IPS DF 6.9 (cell line): ENCODE measurements at regions not wholly inside any gene's neighbourhood (a gene's known extent, or its start where the extent isn't known, plus 50 kb on each side); places are given as distances from the start of the nearest gene placed in this dataset.

ENCODE experiments used
- DNase-seq: peaks from one replicate; pipeline ENCODE4 v3.0.0-alpha.2; 2013; ENCODE audit warnings: low read depth, low spot score
- H3K27ac ChIP-seq: one replicate; pipeline ENCODE4 v1.5.1; 2013; ENCODE audit warnings: low read length, control low read depth
- H3K27me3 ChIP-seq: 2 replicates; pipeline ENCODE4 v1.6.1; 2013; ENCODE audit warnings: mild to moderate bottlenecking, low read length; ENCODE audit not compliant: control insufficient read depth, insufficient read depth
- H3K36me3 ChIP-seq: 2 replicates; pipeline ENCODE4 v1.6.1; 2013; ENCODE audit warnings: low read length; ENCODE audit not compliant: control insufficient read depth, insufficient read depth
- H3K4me1 ChIP-seq: 2 replicates; pipeline ENCODE4 v1.6.1; 2013; ENCODE audit warnings: low read length; ENCODE audit not compliant: control insufficient read depth, insufficient read depth
- H3K4me3 ChIP-seq: 2 replicates; pipeline ENCODE4 v1.5.1; 2013; ENCODE audit warnings: mild to moderate bottlenecking, low read length
- H3K9me3 ChIP-seq: 2 replicates; pipeline ENCODE4 v1.6.1; 2013; ENCODE audit warnings: low read length, inconsistent platforms; ENCODE audit not compliant: control insufficient read depth, insufficient read depth
- WGBS: extraction: QIAGEN DNeasy Blood & Tissue Kit; methylation state at CpG from one replicate; pipeline ENCODE4 v1.1.7; 2013; ENCODE audit warnings: mixed read lengths, missing lambda C conversion rate; ENCODE audit not compliant: insufficient read length, insufficient coverage; 5-methylcytosine and 5-hydroxymethylcytosine counted together

- DNase-seq: no peak
- Histone ChIP-seq H3K27me3 (no peaks in the 10 kb centered on the region), H3K4me3 (no peak overlapping the region), H3K4me1 (no peaks in the 10 kb centered on the region), H3K36me3 (no peaks in the 10 kb centered on the region), H3K9me3 (no peaks in the 10 kb centered on the region), H3K27ac (no peak overlapping the region)
Measured at GRCh38 chr6:80637312-80637711, 530.8 kb downstream of the BCKDHB start.

GRCh38 chr6:80636689-80637088 is 530.2 kb downstream of the BCKDHB start:
- H3K9me3 ChIP-seq: no peaks in the 10 kb centered on the region
- no peaks in the 10 kb centered on the region for H3K27me3 ChIP-seq
- no peak for DNase-seq
- no peak overlapping the region for H3K27ac ChIP-seq
- H3K4me1 ChIP-seq: no peaks in the 10 kb centered on the region
- H3K36me3 ChIP-seq: no peaks in the 10 kb centered on the region
- no CpG with 5 or more reads among the region's 1 CpG for WGBS
- no peak overlapping the region for H3K4me3 ChIP-seq

- H3K4me3 ChIP-seq: no peak overlapping the region
- H3K27me3 ChIP-seq: no peaks in the 10 kb centered on the region
- DNase-seq: no peak
- H3K4me1 ChIP-seq: no peaks in the 10 kb centered on the region
- no CpG with 5 or more reads among the region's 2 CpGs for WGBS
- no peak overlapping the region for H3K27ac ChIP-seq
- H3K36me3 ChIP-seq: no peaks in the 10 kb centered on the region
- H3K9me3 ChIP-seq: no peaks in the 10 kb centered on the region
Measured at GRCh38 chr6:80633412-80633811, 526.9 kb downstream of the BCKDHB start.

GRCh38 chr6:80625405-80625804 is 518.9 kb downstream of the BCKDHB start:
- no CpG with 5 or more reads among the region's 1 CpG for WGBS
- no peaks in the 10 kb centered on the region for H3K9me3 ChIP-seq
- no peak for DNase-seq

GRCh38 chr6:80623066-80623815 is 516.8 kb downstream of the BCKDHB start:
- no peaks in the 10 kb centered on the region for H3K36me3 ChIP-seq
- no peaks in the 10 kb centered on the region for H3K4me1 ChIP-seq
- DNase-seq: no peak
- no peak overlapping the region for H3K4me3 ChIP-seq
- no peaks in the 10 kb centered on the region for H3K27me3 ChIP-seq
- H3K9me3 ChIP-seq: no peaks in the 10 kb centered on the region
- no peak overlapping the region for H3K27ac ChIP-seq

More at GRCh38 chr6:80625405-80625804, 518.9 kb downstream of the BCKDHB start:
- Histone ChIP-seq H3K36me3 (no peaks in the 10 kb centered on the region), H3K4me3 (no peak overlapping the region), H3K27me3 (no peaks in the 10 kb centered on the region), H3K4me1 (no peaks in the 10 kb centered on the region), H3K27ac (no peak overlapping the region)

GRCh38 chr6:80622641-80623040 is 516.2 kb downstream of the BCKDHB start:
- Histone ChIP-seq H3K27ac (no peak overlapping the region), H3K27me3 (no peaks in the 10 kb centered on the region), H3K9me3 (no peaks in the 10 kb centered on the region), H3K36me3 (no peaks in the 10 kb centered on the region), H3K4me1 (no peaks in the 10 kb centered on the region), H3K4me3 (no peak overlapping the region)
- WGBS: no CpG with 5 or more reads among the region's 1 CpG
- DNase-seq: no peak

GRCh38 chr6:80618953-80619352 is 512.5 kb downstream of the BCKDHB start:
- no CpG with 5 or more reads among the region's 4 CpGs for WGBS
- Histone ChIP-seq H3K36me3 (no peaks in the 10 kb centered on the region), H3K4me1 (no peaks in the 10 kb centered on the region), H3K9me3 (no peaks in the 10 kb centered on the region), H3K4me3 (no peak overlapping the region), H3K27ac (no peak overlapping the region), H3K27me3 (no peaks in the 10 kb centered on the region)
- DNase-seq: no peak

GRCh38 chr6:80610846-80611245 is 504.4 kb downstream of the BCKDHB start:
- DNase-seq: no peak
- Histone ChIP-seq H3K4me3 (no peak overlapping the region), H3K27ac (no peak overlapping the region), H3K4me1 (no peaks in the 10 kb centered on the region), H3K27me3 (no peaks in the 10 kb centered on the region), H3K9me3 (no peaks in the 10 kb centered on the region), H3K36me3 (no peaks in the 10 kb centered on the region)
- WGBS: no CpG with 5 or more reads among the region's 1 CpG

GRCh38 chr6:80608881-80609280 is 502.4 kb downstream of the BCKDHB start:
- H3K4me3 ChIP-seq: no peak overlapping the region
- H3K4me1 ChIP-seq: no peaks in the 10 kb centered on the region
- no CpG with 5 or more reads among the region's 1 CpG for WGBS
- no peaks in the 10 kb centered on the region for H3K36me3 ChIP-seq
- no peaks in the 10 kb centered on the region for H3K9me3 ChIP-seq
- no peaks in the 10 kb centered on the region for H3K27me3 ChIP-seq
- no peak overlapping the region for H3K27ac ChIP-seq
- DNase-seq: no peak

GRCh38 chr6:80607811-80608391 is 501.4 kb downstream of the BCKDHB start:
- no CpG with 5 or more reads among the region's 4 CpGs for WGBS
- no peaks in the 10 kb centered on the region for H3K9me3 ChIP-seq
- H3K27ac ChIP-seq: no peak overlapping the region
- H3K36me3 ChIP-seq: no peaks in the 10 kb centered on the region
- H3K4me1 ChIP-seq: no peaks in the 10 kb centered on the region
- DNase-seq: no peak
- H3K27me3 ChIP-seq: no peaks in the 10 kb centered on the region
- no peak overlapping the region for H3K4me3 ChIP-seq
